Stomach (tissue), 4 donors: ENCODE measurements at regions not wholly inside any gene's neighbourhood (a gene's known extent, or its start where the extent isn't known, plus 50 kb on each side); places are given as distances from the start of the nearest gene placed in this dataset.

Source experiments
- CTCF ChIP-seq, 7 experiments: fragments of 450-650 bp in 4 of 7; fragments of 200-600 bp in 3 of 7; sonication (generic) in 3 of 7; IDR thresholded peaks; one replicate each; pipeline ENCODE4 v1.5.1; 2016 to 2019; ENCODE audit warnings: antibody characterized with exemption in 7 of 7, control low read depth in 2 of 7, mild to moderate bottlenecking in 1 of 7
- EP300 ChIP-seq: sonication (generic); formaldehyde crosslinking; IDR thresholded peaks from one replicate; pipeline ENCODE4 v1.6.1; 2017; ENCODE audit warnings: antibody characterized with exemption
- POLR2A ChIP-seq, 4 donors: fragments of 450-650 bp; IDR thresholded peaks; one replicate each; pipeline ENCODE4 v1.6.1; 2016; ENCODE audit warnings: antibody characterized with exemption in 4 of 4, control low read depth in 2 of 4, mild to moderate bottlenecking in 1 of 4, moderate library complexity in 1 of 4

- TF ChIP-seq CTCF (IDR thresholded peaks at IDR 0.05) (no peak), EP300 (no peak), POLR2A (IDR thresholded peaks at IDR 0.05) (no peak)
Observed at GRCh38 chr17:72334205-72334604, 213.4 kb downstream of the SOX9 start.
